Common myeloid progenitor, CD34-positive (primary cell): ENCODE measurements at regions not wholly inside any gene's neighbourhood (a gene's known extent, or its start where the extent isn't known, plus 50 kb on each side); places are given as distances from the start of the nearest gene placed in this dataset.
"Not testable (repeated sequence)": the region's sequence is repeated elsewhere in the genome, so short reads cannot be mapped to it uniquely, and the experiment has no call there.

Experiments used
- CTCF ChIA-PET: fragments of 350-600 bp; sonication (Branson Sonifier 250); formaldehyde crosslinking; loops from one replicate; lab custom pipeline; 2021; ENCODE audit warnings: antibody characterized with exemption; lab: Charles Lee
- POLR2A ChIA-PET: fragments of 350-600 bp; sonication (Branson Sonifier 250); formaldehyde crosslinking; loops from one replicate; lab custom pipeline; 2021; ENCODE audit warnings: antibody characterized with exemption; lab: Charles Lee
- DNase-seq, 3 donors: peaks; one replicate each; pipeline versions ENCODE4 v3.0.0 to v3.0.0-alpha.2; 2013
- H3K27ac ChIP-seq, 2 experiments: 1 replicate in 1 of 2; 2 replicates in 1 of 2; pipeline ENCODE4 v1.7.0; 2013; ENCODE audit warnings: inconsistent platforms in 2 of 2, low read length in 2 of 2, mild to moderate bottlenecking in 2 of 2, low read depth in 1 of 2, moderate library complexity in 1 of 2; ENCODE audit not compliant: severe bottlenecking in 2 of 2, insufficient read depth in 1 of 2, poor library complexity in 1 of 2
- H3K27me3 ChIP-seq, 5 experiments: replicated peaks in 2 of 5; 1 replicate in 3 of 5; 2 replicates in 2 of 5; pipeline versions ENCODE4 v1.6.1 to v1.7.0; 2013; ENCODE audit warnings: low read length in 4 of 5, mild to moderate bottlenecking in 2 of 5, moderate library complexity in 2 of 5, inconsistent platforms in 1 of 5; ENCODE audit not compliant: insufficient read depth in 5 of 5, control insufficient read depth in 4 of 5
- H3K36me3 ChIP-seq, 4 experiments: 1 replicate in 2 of 4; 2 replicates in 2 of 4; pipeline versions ENCODE4 v1.6.1 to v1.7.0; 2013; ENCODE audit warnings: low read length in 3 of 4, control low read depth in 1 of 4, mild to moderate bottlenecking in 1 of 4; ENCODE audit not compliant: control insufficient read depth in 4 of 4, insufficient read depth in 4 of 4
- H3K4me1 ChIP-seq, 4 experiments: 1 replicate in 3 of 4; 2 replicates in 1 of 4; pipeline versions ENCODE4 v1.6.1 to v1.7.1; 2013; ENCODE audit warnings: low read length in 3 of 4, mild to moderate bottlenecking in 3 of 4, control low read depth in 1 of 4, inconsistent platforms in 1 of 4, moderate library complexity in 1 of 4; ENCODE audit not compliant: control insufficient read depth in 4 of 4, insufficient read depth in 4 of 4; ENCODE audit errors: control extremely low read depth in 1 of 4
- H3K4me3 ChIP-seq, 7 experiments: 1 replicate in 4 of 7; 2 replicates in 3 of 7; pipeline versions ENCODE4 v1.5.1 to v1.7.0; 2013; ENCODE audit warnings: mild to moderate bottlenecking in 7 of 7, low read length in 6 of 7, moderate library complexity in 6 of 7, inconsistent platforms in 2 of 7, low read depth in 2 of 7, control low read depth in 1 of 7; ENCODE audit not compliant: insufficient read depth in 4 of 7, control insufficient read depth in 1 of 7; ENCODE audit errors: extremely low read depth in 1 of 7
- H3K9me3 ChIP-seq, 5 experiments: 1 replicate in 4 of 5; 2 replicates in 1 of 5; pipeline versions ENCODE4 v1.6.1 to v1.7.1; 2013; ENCODE audit warnings: low read length in 4 of 5, mild to moderate bottlenecking in 2 of 5, inconsistent platforms in 1 of 5, low read depth in 1 of 5, moderate library complexity in 1 of 5; ENCODE audit not compliant: control insufficient read depth in 4 of 5, insufficient read depth in 2 of 5; ENCODE audit errors: control extremely low read depth in 1 of 5
- WGBS: methylation state at CpG from one replicate; pipeline ENCODE4 v1.1.5; 2013; ENCODE audit not compliant: insufficient coverage; 5-methylcytosine and 5-hydroxymethylcytosine counted together

GRCh38 chr9:62896692-62897091 is 1706.9 kb downstream of the SPATA31A7 start:
- 100% methylated on average over 1 of the region's 3 CpGs for WGBS
- H3K4me1 ChIP-seq, DNase-seq, H3K27ac ChIP-seq, H3K36me3 ChIP-seq, H3K9me3 ChIP-seq, H3K27me3 ChIP-seq, H3K4me3 ChIP-seq, CTCF ChIA-PET, POLR2A ChIA-PET: not testable (repeated sequence)

GRCh38 chr9:62897411-62898225 is 1707.8 kb downstream of the SPATA31A7 start:
- H3K27me3 ChIP-seq, H3K36me3 ChIP-seq, CTCF ChIA-PET, H3K27ac ChIP-seq, H3K4me1 ChIP-seq, POLR2A ChIA-PET, H3K9me3 ChIP-seq: not testable (repeated sequence)
- H3K4me3 ChIP-seq, result peak overlapping the region; percentile 35 to 69 (median 57)
- peak; percentile 57 to 77 (median 69) for DNase-seq
- WGBS, result 0% methylated on average over 8 of the region's 48 CpGs

GRCh38 chr9:62899666-62900065 is 1709.8 kb downstream of the SPATA31A7 start:
- WGBS, result no CpG with 5 or more reads among the region's 4 CpGs

GRCh38 chr9:62904061-62904460 is 1714.2 kb downstream of the SPATA31A7 start:
- H3K4me1 ChIP-seq, DNase-seq, POLR2A ChIA-PET, H3K36me3 ChIP-seq, CTCF ChIA-PET, H3K27me3 ChIP-seq, H3K4me3 ChIP-seq, H3K27ac ChIP-seq, H3K9me3 ChIP-seq: not testable (repeated sequence)
- WGBS, result 94% methylated on average over 3 of the region's 3 CpGs

More at GRCh38 chr9:62899666-62900065, 1709.8 kb downstream of the SPATA31A7 start:
- CTCF ChIA-PET, H3K9me3 ChIP-seq, POLR2A ChIA-PET, DNase-seq, H3K4me3 ChIP-seq, H3K27ac ChIP-seq, H3K36me3 ChIP-seq, H3K4me1 ChIP-seq, H3K27me3 ChIP-seq: not testable (repeated sequence)

- WGBS, result no CpG with 5 or more reads among the region's 5 CpGs
- CTCF ChIA-PET, DNase-seq, H3K27ac ChIP-seq, H3K27me3 ChIP-seq, H3K36me3 ChIP-seq, H3K9me3 ChIP-seq, H3K4me3 ChIP-seq, POLR2A ChIA-PET, H3K4me1 ChIP-seq: not testable (repeated sequence)
Observed at GRCh38 chr9:62905722-62906121, 1715.9 kb downstream of the SPATA31A7 start.

- H3K36me3 ChIP-seq, CTCF ChIA-PET, DNase-seq, H3K9me3 ChIP-seq, H3K4me3 ChIP-seq, POLR2A ChIA-PET, H3K27me3 ChIP-seq, H3K4me1 ChIP-seq, H3K27ac ChIP-seq: not testable (repeated sequence)
- no CpG with 5 or more reads among the region's 11 CpGs for WGBS
Observed at GRCh38 chr9:62907866-62908265, 1718.0 kb downstream of the SPATA31A7 start.

- DNase-seq, CTCF ChIA-PET, H3K27ac ChIP-seq, H3K4me3 ChIP-seq, H3K27me3 ChIP-seq, POLR2A ChIA-PET, H3K36me3 ChIP-seq, H3K9me3 ChIP-seq, H3K4me1 ChIP-seq: not testable (repeated sequence)
- no CpG with 5 or more reads among the region's 4 CpGs for WGBS
Observed at GRCh38 chr9:62908271-62908670, 1718.4 kb downstream of the SPATA31A7 start.
